PC-3 (cell line): ENCODE measurements at regions not wholly inside any gene's neighbourhood (a gene's known extent, or its start where the extent isn't known, plus 50 kb on each side); places are given as distances from the start of the nearest gene placed in this dataset.

Source experiments
- ATAC-seq: fragments of 200-7000 bp; cut with Tn5 transposase; 2 replicates; pipeline ENCODE4 v1.9.1; 2020; ENCODE audit warnings: mild to moderate bottlenecking, moderate library complexity
- BruUV-seq: library from RNA; stranded (reverse); fragments of 400-500 nt; replicated peaks from 2 replicates; lab custom pipeline; 2021; lab: Mats Ljungman, UMichigan
- CTCF ChIA-PET: fragments of 300-600 bp; sonication (Branson Sonifier 250); formaldehyde crosslinking; loops from one replicate; lab custom pipeline; 2022; ENCODE audit warnings: antibody characterized with exemption; lab: Charles Lee
- POLR2A ChIA-PET: fragments of 300-600 bp; sonication (Branson Sonifier 250); formaldehyde crosslinking; loops from one replicate; lab custom pipeline; 2022; ENCODE audit warnings: antibody characterized with exemption; ENCODE audit not compliant: unreplicated experiment; lab: Charles Lee
- DNase-seq: peaks from one replicate; pipeline ENCODE4 v3.0.0-alpha.2; 2015
- H2AFZ ChIP-seq: fragments of 300-600 bp; sonication (generic); 2 replicates; pipeline ENCODE4 v1.6.0; 2016; ENCODE audit warnings: antibody characterized with exemption, low read length
- H3F3A ChIP-seq: fragments of 300-600 bp; sonication (generic); one replicate; pipeline ENCODE4 v1.6.0; 2017; ENCODE audit warnings: antibody characterized with exemption, low read length, control low read depth, mild to moderate bottlenecking; ENCODE audit not compliant: unreplicated experiment
- H3K27ac ChIP-seq: fragments of 300-600 bp; sonication (generic); 2 replicates; pipeline ENCODE4 v1.5.1; 2016; ENCODE audit warnings: mild to moderate bottlenecking, low read length
- H3K27me3 ChIP-seq: fragments of 300-600 bp; sonication (generic); 2 replicates; pipeline ENCODE4 v1.6.1; 2016; ENCODE audit warnings: low read length, mixed read lengths
- H3K36me3 ChIP-seq: fragments of 300-600 bp; sonication (generic); 2 replicates; pipeline ENCODE4 v1.6.1; 2016; ENCODE audit warnings: low read depth, mixed run types, low read length, mixed read lengths
- H3K4me1 ChIP-seq: fragments of 300-600 bp; sonication (generic); 2 replicates; pipeline ENCODE4 v1.5.1; 2016; ENCODE audit warnings: low read length; ENCODE audit not compliant: insufficient read depth
- H3K4me2 ChIP-seq: fragments of 300-600 bp; sonication (generic); 2 replicates; pipeline ENCODE4 v1.6.0; 2016; ENCODE audit warnings: low read length
- H3K4me3 ChIP-seq: fragments of 300-600 bp; sonication (generic); 2 replicates; pipeline ENCODE4 v1.5.1; 2016; ENCODE audit warnings: mild to moderate bottlenecking, low read length, mixed read lengths
- H3K79me2 ChIP-seq: fragments of 300-600 bp; sonication (generic); 2 replicates; pipeline ENCODE4 v1.6.1; 2017; ENCODE audit warnings: low read length, mixed read lengths
- H3K9ac ChIP-seq: fragments of 300-600 bp; sonication (generic); 2 replicates; pipeline ENCODE4 v1.6.0; 2016; ENCODE audit warnings: mild to moderate bottlenecking, low read length
- H3K9me2 ChIP-seq: fragments of 300-600 bp; sonication (generic); replicated peaks from 2 replicates; pipeline ENCODE4 v1.6.1; 2016; ENCODE audit warnings: mixed run types, low read length, mixed read lengths
- H3K9me3 ChIP-seq: fragments of 300-600 bp; sonication (generic); 2 replicates; pipeline ENCODE4 v1.6.1; 2016; ENCODE audit warnings: low read length, mixed read lengths
- H4K20me1 ChIP-seq: fragments of 300-600 bp; sonication (generic); 2 replicates; pipeline ENCODE4 v1.6.1; 2016; ENCODE audit warnings: low read length, mixed read lengths
- EZH2 ChIP-seq: fragments of 300-600 bp; sonication (generic); IDR thresholded peaks from one replicate; pipeline ENCODE4 v1.6.1; 2017; ENCODE audit warnings: antibody characterized with exemption, mild to moderate bottlenecking, low read length; ENCODE audit not compliant: unreplicated experiment
- EZH2phosphoT487 ChIP-seq: fragments of 300-600 bp; sonication (generic); IDR thresholded peaks from 2 replicates; pipeline ENCODE4 v1.6.1; 2018; ENCODE audit warnings: mild to moderate bottlenecking, antibody characterized with exemption, low read length, borderline replicate concordance
- intact Hi-C: fragments of 100-400 bp; cut with micrococcal nuclease; formaldehyde crosslinking; loops from 2 replicates; pipeline ENCODE4 v1.9.0; 2023
- TF ChIP-seq, protein P1 (sequence below): fragments of 300-600 bp; sonication (generic); conservative IDR thresholded peaks from 2 replicates; pipeline ENCODE4 v1.5.1; 2017; ENCODE audit warnings: antibody characterized with exemption, low read depth, mild to moderate bottlenecking, low read length

DNA sequence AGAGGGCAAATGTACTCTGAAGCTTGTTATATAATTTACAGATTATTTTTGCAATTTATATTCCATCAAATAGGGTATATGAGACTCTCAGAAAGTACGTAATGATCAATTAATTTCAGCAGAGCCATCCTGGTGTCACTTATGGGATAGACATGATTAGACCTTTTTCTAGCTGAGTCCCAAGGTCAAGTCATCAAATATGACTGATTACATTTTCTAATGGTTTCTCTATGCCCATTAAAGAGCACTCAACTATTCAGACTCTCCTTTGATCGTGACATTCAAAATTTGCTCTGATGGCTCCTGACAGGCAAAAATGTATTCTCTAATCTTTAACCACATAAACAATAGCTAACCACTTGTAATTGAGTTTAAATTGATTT is 469.2 kb downstream of the COG6 start:
- H3K9me2 ChIP-seq = no peaks in the 10 kb centered on the region
- CTCF ChIA-PET = no interaction called here
- no peak overlapping the region for H3K27ac ChIP-seq
- H3F3A ChIP-seq = no peaks in the 10 kb centered on the region
- BruUV-seq = no TSS peak
- intact Hi-C loops = no loop called here
- H3K4me3 ChIP-seq = no peak overlapping the region
- no peaks in the 10 kb centered on the region for H3K9me3 ChIP-seq
- H3K4me2 ChIP-seq = no peak overlapping the region
- no peak for DNase-seq
- no peak for ATAC-seq
- H2AFZ ChIP-seq = no peak overlapping the region
- no peaks in the 10 kb centered on the region for H3K27me3 ChIP-seq
- no peak overlapping the region for H3K9ac ChIP-seq
- H3K4me1 ChIP-seq = no peaks in the 10 kb centered on the region
- H4K20me1 ChIP-seq = no peaks in the 10 kb centered on the region
- no peaks in the 10 kb centered on the region for H3K36me3 ChIP-seq
- H3K79me2 ChIP-seq = no peaks in the 10 kb centered on the region
- POLR2A ChIA-PET = no interaction called here
- TF ChIP-seq EZH2phosphoT487 (no peak), EZH2 (no peak)
- TF ChIP-seq, protein P1, sequence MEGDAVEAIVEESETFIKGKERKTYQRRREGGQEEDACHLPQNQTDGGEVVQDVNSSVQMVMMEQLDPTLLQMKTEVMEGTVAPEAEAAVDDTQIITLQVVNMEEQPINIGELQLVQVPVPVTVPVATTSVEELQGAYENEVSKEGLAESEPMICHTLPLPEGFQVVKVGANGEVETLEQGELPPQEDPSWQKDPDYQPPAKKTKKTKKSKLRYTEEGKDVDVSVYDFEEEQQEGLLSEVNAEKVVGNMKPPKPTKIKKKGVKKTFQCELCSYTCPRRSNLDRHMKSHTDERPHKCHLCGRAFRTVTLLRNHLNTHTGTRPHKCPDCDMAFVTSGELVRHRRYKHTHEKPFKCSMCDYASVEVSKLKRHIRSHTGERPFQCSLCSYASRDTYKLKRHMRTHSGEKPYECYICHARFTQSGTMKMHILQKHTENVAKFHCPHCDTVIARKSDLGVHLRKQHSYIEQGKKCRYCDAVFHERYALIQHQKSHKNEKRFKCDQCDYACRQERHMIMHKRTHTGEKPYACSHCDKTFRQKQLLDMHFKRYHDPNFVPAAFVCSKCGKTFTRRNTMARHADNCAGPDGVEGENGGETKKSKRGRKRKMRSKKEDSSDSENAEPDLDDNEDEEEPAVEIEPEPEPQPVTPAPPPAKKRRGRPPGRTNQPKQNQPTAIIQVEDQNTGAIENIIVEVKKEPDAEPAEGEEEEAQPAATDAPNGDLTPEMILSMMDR = no peak

DNA sequence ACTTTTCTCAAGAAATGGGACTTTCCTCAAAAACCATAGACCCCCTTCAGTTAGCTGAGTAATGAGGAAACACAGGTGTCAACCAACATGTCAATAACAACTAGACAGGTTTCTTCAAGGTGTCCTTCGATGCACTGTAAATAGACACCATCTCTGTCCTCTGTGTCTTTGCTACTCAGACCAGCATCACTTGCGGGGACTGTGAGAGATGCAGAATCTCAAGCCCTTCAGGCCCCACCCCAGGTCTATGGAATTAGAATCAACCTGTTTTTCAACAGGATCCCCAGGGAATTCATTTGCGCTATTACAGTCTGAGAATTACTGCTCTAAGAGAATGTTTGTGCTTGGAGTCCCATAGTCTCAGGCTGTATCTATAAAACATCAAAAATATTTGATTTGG is 469.9 kb downstream of the COG6 start:
- Histone ChIP-seq H3K9me2 (no peaks in the 10 kb centered on the region), H3F3A (no peaks in the 10 kb centered on the region), H3K79me2 (no peaks in the 10 kb centered on the region), H3K27me3 (no peaks in the 10 kb centered on the region), H3K4me2 (no peak overlapping the region), H2AFZ (no peak overlapping the region), H3K9me3 (no peaks in the 10 kb centered on the region), H3K4me1 (no peaks in the 10 kb centered on the region), H3K36me3 (no peaks in the 10 kb centered on the region), H3K9ac (no peak overlapping the region), H4K20me1 (no peaks in the 10 kb centered on the region), H3K27ac (no peak overlapping the region), H3K4me3 (no peak overlapping the region)
- ChIA-PET POLR2A (no interaction called here), CTCF (no interaction called here)
- BruUV-seq = no TSS peak
- DNase-seq (no peak), ATAC-seq (no peak)
- intact Hi-C loops = no loop called here
- TF ChIP-seq, protein P1 = no peak
- no peak for TF ChIP-seq EZH2phosphoT487
- no peak for TF ChIP-seq EZH2

DNA sequence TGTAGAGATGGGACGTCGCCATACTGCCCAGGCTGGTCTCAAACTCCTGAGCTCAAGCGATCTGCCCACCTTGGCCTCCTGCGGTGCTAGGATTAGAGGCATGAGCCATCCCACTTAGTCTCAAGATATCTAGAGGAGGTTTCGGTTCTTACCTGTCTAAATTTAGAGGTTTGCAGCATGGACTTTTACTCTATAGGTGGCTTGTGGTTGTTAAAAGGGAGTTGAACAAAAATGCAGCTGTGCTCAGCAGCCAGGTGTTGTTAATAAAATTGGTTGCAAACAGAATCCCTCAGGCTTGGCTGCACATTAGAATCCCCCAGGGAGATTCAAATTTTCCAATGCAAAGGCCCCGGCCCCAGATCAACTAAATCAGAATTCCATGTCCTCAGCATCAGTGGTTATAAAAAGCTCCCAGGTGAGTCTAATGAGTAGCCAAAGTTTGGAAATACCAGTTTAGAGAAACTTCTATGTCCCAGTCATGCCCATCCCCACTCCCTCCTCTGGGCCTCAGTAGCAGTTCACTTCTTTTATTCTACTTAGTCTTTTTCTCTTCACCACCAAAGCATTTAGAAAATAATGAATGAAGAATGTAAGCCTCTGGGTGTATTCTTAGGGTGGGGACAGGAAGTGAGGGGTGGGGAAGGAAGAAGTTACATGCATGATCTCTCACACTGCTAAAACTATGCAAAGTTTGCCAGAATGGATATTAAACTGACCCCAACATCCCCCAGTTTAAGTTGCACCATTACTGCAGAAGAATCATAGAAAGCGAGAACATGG is 471.0 kb downstream of the COG6 start:
- POLR2A ChIA-PET = no interaction called here
- Histone ChIP-seq H3K36me3 (no peaks in the 10 kb centered on the region), H3K27me3 (no peaks in the 10 kb centered on the region), H3K4me1 (no peaks in the 10 kb centered on the region), H3K9ac (no peak overlapping the region), H2AFZ (no peak overlapping the region), H3K27ac (no peak overlapping the region), H4K20me1 (no peaks in the 10 kb centered on the region), H3K9me3 (no peaks in the 10 kb centered on the region), H3F3A (no peaks in the 10 kb centered on the region), H3K4me2 (no peak overlapping the region), H3K79me2 (no peaks in the 10 kb centered on the region), H3K9me2 (no peaks in the 10 kb centered on the region), H3K4me3 (no peak overlapping the region)
- DNase-seq (no peak), ATAC-seq (no peak)
- intact Hi-C loops = no loop called here
- no peak for TF ChIP-seq EZH2
- no peak for TF ChIP-seq EZH2phosphoT487
- TF ChIP-seq, protein P1 = no peak
- CTCF ChIA-PET = no interaction called here
- no TSS peak for BruUV-seq
